ENCODE measurements at regions not wholly inside any gene's neighbourhood (a gene's known extent, or its start where the extent isn't known, plus 50 kb on each side); places are given as distances from the start of the nearest gene placed in this dataset.

- no peak for DNase-seq (ENCODE audit: low read depth)
- no peak overlapping the region for H3K4me3 ChIP-seq (ENCODE audit: low read length)
- TF ChIP-seq CTCF (conservative IDR thresholded peaks at IDR 0.05; ENCODE audit: low read length) = no peak
Observed at GRCh38 chr3:73120710-73121109, 59.3 kb downstream of the EBLN2 start.

- H3K4me3 ChIP-seq (ENCODE audit: low read length) = no peak overlapping the region
- no peak for DNase-seq (ENCODE audit: low read depth)
- no peak for TF ChIP-seq CTCF (conservative IDR thresholded peaks at IDR 0.05; ENCODE audit: low read length)
Observed at GRCh38 chr3:73121669-73122331, 60.3 kb downstream of the EBLN2 start.

GRCh38 chr3:73134034-73134433, 72.6 kb downstream of the EBLN2 start:
- TF ChIP-seq CTCF (conservative IDR thresholded peaks at IDR 0.05; ENCODE audit: low read length) = no peak
- DNase-seq (ENCODE audit: low read depth) = no peak

GRCh38 chr3:73136941-73137340, 75.5 kb downstream of the EBLN2 start:
- H3K4me3 ChIP-seq (ENCODE audit: low read length) = no peak overlapping the region
- no peak for TF ChIP-seq CTCF (conservative IDR thresholded peaks at IDR 0.05; ENCODE audit: low read length)
- DNase-seq (ENCODE audit: low read depth) = no peak

More at GRCh38 chr3:73134034-73134433, 72.6 kb downstream of the EBLN2 start:
- H3K4me3 ChIP-seq (ENCODE audit: low read length) = no peak overlapping the region

- DNase-seq (ENCODE audit: low read depth) = no peak
- no peak for TF ChIP-seq CTCF (conservative IDR thresholded peaks at IDR 0.05; ENCODE audit: low read length)
Observed at GRCh38 chr3:73137736-73138403, 76.4 kb downstream of the EBLN2 start.

GRCh38 chr3:73140772-73141442, 79.4 kb downstream of the EBLN2 start:
- no peak overlapping the region for H3K4me3 ChIP-seq (ENCODE audit: low read length)
- DNase-seq (ENCODE audit: low read depth) = no peak
- no peak for TF ChIP-seq CTCF (conservative IDR thresholded peaks at IDR 0.05; ENCODE audit: low read length)

More at GRCh38 chr3:73137736-73138403, 76.4 kb downstream of the EBLN2 start:
- no peak overlapping the region for H3K4me3 ChIP-seq (ENCODE audit: low read length)

Measured in AG10803 (cell line).